CD14-positive monocyte (primary cell): ENCODE measurements at regions not wholly inside any gene's neighbourhood (a gene's known extent, or its start where the extent isn't known, plus 50 kb on each side); places are given as distances from the start of the nearest gene placed in this dataset.

ENCODE experiments used
- DNase-seq, 3 donors: peaks; one replicate each; pipeline ENCODE4 v3.0.0-alpha.2; 2011 to 2022
- H2AFZ ChIP-seq: 2 replicates; pipeline ENCODE4 v1.6.0; 2012; ENCODE audit warnings: mild to moderate bottlenecking, low read depth, low read length, inconsistent platforms; ENCODE audit not compliant: insufficient read depth, poor library complexity, severe bottlenecking
- H3K27ac ChIP-seq, 2 donors: 1 replicate in 1 of 2; 2 replicates in 1 of 2; pipeline ENCODE4 v1.5.1; 2012 to 2013; ENCODE audit warnings: low read length in 2 of 2, control low read depth in 1 of 2, inconsistent platforms in 1 of 2, low read depth in 1 of 2, mild to moderate bottlenecking in 1 of 2
- H3K27me3 ChIP-seq, 2 donors: one replicate each; pipeline versions ENCODE4 v1.6.0 to v1.6.1; 2011 to 2013; ENCODE audit warnings: low read length in 2 of 2; ENCODE audit not compliant: control insufficient read depth in 2 of 2, insufficient read depth in 2 of 2
- H3K36me3 ChIP-seq, 2 donors: replicated peaks in 1 of 2; 1 replicate in 1 of 2; 2 replicates in 1 of 2; pipeline versions ENCODE4 v1.5.1 to v1.6.1; 2012 to 2013; ENCODE audit warnings: low read length in 2 of 2, control low read depth in 1 of 2, inconsistent platforms in 1 of 2, mild to moderate bottlenecking in 1 of 2; ENCODE audit not compliant: insufficient read depth in 2 of 2, control insufficient read depth in 1 of 2
- H3K4me1 ChIP-seq, 2 donors: 1 replicate in 1 of 2; 2 replicates in 1 of 2; pipeline versions ENCODE4 v1.5.1 to v1.6.1; 2012 to 2013; ENCODE audit warnings: low read length in 2 of 2, control low read depth in 1 of 2, inconsistent platforms in 1 of 2, mild to moderate bottlenecking in 1 of 2, moderate library complexity in 1 of 2; ENCODE audit not compliant: insufficient read depth in 2 of 2, control insufficient read depth in 1 of 2
- H3K4me2 ChIP-seq: replicated peaks from 2 replicates; pipeline ENCODE3; 2012; ENCODE audit warnings: low read length, moderate library complexity, mild to moderate bottlenecking; ENCODE audit not compliant: poor library complexity, severe bottlenecking; ENCODE audit errors: extremely low read depth
- H3K4me3 ChIP-seq, 3 experiments: fragments of 200-600 bp in 1 of 3; sonication (generic) in 1 of 3; replicated peaks in 1 of 3; 1 replicate in 2 of 3; 2 replicates in 1 of 3; pipeline ENCODE4 v1.5.1; 2011 to 2013; ENCODE audit warnings: low read length in 3 of 3, mild to moderate bottlenecking in 3 of 3, control low read depth in 2 of 3, low read depth in 2 of 3, inconsistent platforms in 1 of 3, moderate library complexity in 1 of 3
- H3K79me2 ChIP-seq: 2 replicates; pipeline ENCODE4 v1.6.0; 2012; ENCODE audit warnings: mild to moderate bottlenecking, control low read depth, inconsistent platforms, low read length, moderate library complexity; ENCODE audit not compliant: insufficient read depth
- H3K9ac ChIP-seq: 2 replicates; pipeline ENCODE4 v1.6.0; 2017; ENCODE audit warnings: low read length, mild to moderate bottlenecking; ENCODE audit not compliant: insufficient read depth, poor library complexity, severe bottlenecking
- H3K9me3 ChIP-seq, 2 donors: replicated peaks in 1 of 2; 1 replicate in 1 of 2; 2 replicates in 1 of 2; pipeline versions ENCODE4 v1.5.1 to v1.6.1; 2012 to 2013; ENCODE audit warnings: low read length in 2 of 2, control low read depth in 1 of 2; ENCODE audit not compliant: control insufficient read depth in 1 of 2, insufficient read depth in 1 of 2
- H4K20me1 ChIP-seq: 2 replicates; pipeline ENCODE4 v1.6.0; 2012; ENCODE audit warnings: mild to moderate bottlenecking, low read length, control low read depth, moderate library complexity; ENCODE audit not compliant: insufficient read depth
- H3K27ac Mint-ChIP-seq, 7 donors: one replicate each; pipeline ENCODE4 v1.8.0; 2020; ENCODE audit warnings: mild to moderate bottlenecking in 7 of 7, mixed read lengths in 7 of 7, moderate library complexity in 6 of 7, inconsistent platforms in 2 of 7
- H3K27me3 Mint-ChIP-seq, 3 donors: one replicate each; pipeline ENCODE4 v1.8.0; 2021 to 2022; ENCODE audit warnings: low read depth in 3 of 3, mild to moderate bottlenecking in 3 of 3, mixed read lengths in 3 of 3, moderate library complexity in 3 of 3, inconsistent platforms in 1 of 3
- H3K36me3 Mint-ChIP-seq, 2 donors: one replicate each; pipeline ENCODE4 v1.8.0; 2020; ENCODE audit warnings: mixed read lengths in 2 of 2, inconsistent platforms in 1 of 2, mild to moderate bottlenecking in 1 of 2
- H3K4me1 Mint-ChIP-seq: one replicate; pipeline ENCODE4 v1.8.0; 2020; ENCODE audit warnings: mild to moderate bottlenecking, mixed read lengths
- H3K4me3 Mint-ChIP-seq, 2 donors: one replicate each; pipeline ENCODE4 v1.8.0; 2020; ENCODE audit warnings: mild to moderate bottlenecking in 2 of 2, mixed read lengths in 2 of 2, moderate library complexity in 1 of 2
- H3K9me3 Mint-ChIP-seq, 7 donors: one replicate each; pipeline ENCODE4 v1.8.0; 2020 to 2022; ENCODE audit warnings: mixed read lengths in 7 of 7, mild to moderate bottlenecking in 6 of 7, moderate library complexity in 6 of 7, inconsistent platforms in 2 of 7
- WGBS: methylation state at CpG from one replicate; pipeline ENCODE4 v1.1.5; 2013; ENCODE audit warnings: missing lambda C conversion rate; ENCODE audit not compliant: insufficient coverage; 5-methylcytosine and 5-hydroxymethylcytosine counted together
- intact Hi-C, 2 donors: fragments of 100-400 bp; cut with micrococcal nuclease; formaldehyde crosslinking; loops; one replicate each; pipeline versions ENCODE4 v1.15.0 to v1.15.1; 2023
- TF ChIP-seq, protein P1 (sequence below): fragments of 200-600 bp; IDR thresholded peaks from one replicate; pipeline ENCODE4 v1.8.0; 2022; ENCODE audit warnings: antibody characterized with exemption, mild to moderate bottlenecking

GRCh38 chr5:93048858-93049257 is 532.2 kb downstream of the NR2F1-AS1 start:
- TF ChIP-seq, protein P1, sequence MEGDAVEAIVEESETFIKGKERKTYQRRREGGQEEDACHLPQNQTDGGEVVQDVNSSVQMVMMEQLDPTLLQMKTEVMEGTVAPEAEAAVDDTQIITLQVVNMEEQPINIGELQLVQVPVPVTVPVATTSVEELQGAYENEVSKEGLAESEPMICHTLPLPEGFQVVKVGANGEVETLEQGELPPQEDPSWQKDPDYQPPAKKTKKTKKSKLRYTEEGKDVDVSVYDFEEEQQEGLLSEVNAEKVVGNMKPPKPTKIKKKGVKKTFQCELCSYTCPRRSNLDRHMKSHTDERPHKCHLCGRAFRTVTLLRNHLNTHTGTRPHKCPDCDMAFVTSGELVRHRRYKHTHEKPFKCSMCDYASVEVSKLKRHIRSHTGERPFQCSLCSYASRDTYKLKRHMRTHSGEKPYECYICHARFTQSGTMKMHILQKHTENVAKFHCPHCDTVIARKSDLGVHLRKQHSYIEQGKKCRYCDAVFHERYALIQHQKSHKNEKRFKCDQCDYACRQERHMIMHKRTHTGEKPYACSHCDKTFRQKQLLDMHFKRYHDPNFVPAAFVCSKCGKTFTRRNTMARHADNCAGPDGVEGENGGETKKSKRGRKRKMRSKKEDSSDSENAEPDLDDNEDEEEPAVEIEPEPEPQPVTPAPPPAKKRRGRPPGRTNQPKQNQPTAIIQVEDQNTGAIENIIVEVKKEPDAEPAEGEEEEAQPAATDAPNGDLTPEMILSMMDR = no peak
- intact Hi-C loops = no loop called here
- H3K4me3 Mint-ChIP-seq = no peak overlapping the region
- H3K9me3 Mint-ChIP-seq = no peaks in the 10 kb centered on the region
- no peaks in the 10 kb centered on the region for H4K20me1 ChIP-seq
- no peak overlapping the region for H3K4me3 ChIP-seq
- DNase-seq = no peak
- no peaks in the 10 kb centered on the region for H3K36me3 ChIP-seq
- H3K27ac Mint-ChIP-seq = no peak overlapping the region
- H3K27ac ChIP-seq = no peak overlapping the region
- H3K79me2 ChIP-seq = no peaks in the 10 kb centered on the region
- H3K4me1 ChIP-seq = no peaks in the 10 kb centered on the region
- H3K9me3 ChIP-seq = no peaks in the 10 kb centered on the region
- no peaks in the 10 kb centered on the region for H3K27me3 Mint-ChIP-seq
- WGBS = no CpG with 5 or more reads among the region's 2 CpGs
- H3K4me1 Mint-ChIP-seq = no peaks in the 10 kb centered on the region
- H3K36me3 Mint-ChIP-seq = no peaks in the 10 kb centered on the region
- H3K4me2 ChIP-seq = no peak overlapping the region
- H3K9ac ChIP-seq = no peak overlapping the region
- no peaks in the 10 kb centered on the region for H3K27me3 ChIP-seq
- H2AFZ ChIP-seq = no peak overlapping the region

GRCh38 chr5:93044859-93045666 is 536.0 kb downstream of the NR2F1-AS1 start:
- Histone ChIP-seq H3K36me3 (no peaks in the 10 kb centered on the region), H2AFZ (no peak overlapping the region), H3K27ac (no peak overlapping the region), H3K4me2 (no peak overlapping the region), H3K4me1 (no peaks in the 10 kb centered on the region), H3K79me2 (no peaks in the 10 kb centered on the region), H3K27me3 (no peaks in the 10 kb centered on the region), H3K9me3 (no peaks in the 10 kb centered on the region), H3K9ac (no peak overlapping the region), H3K4me3 (no peak overlapping the region), H4K20me1 (no peaks in the 10 kb centered on the region)
- H3K9me3 Mint-ChIP-seq = no peaks in the 10 kb centered on the region
- no CpG with 5 or more reads among the region's 1 CpG for WGBS
- intact Hi-C loops = no loop called here
- H3K36me3 Mint-ChIP-seq = no peaks in the 10 kb centered on the region
- no peak overlapping the region for H3K4me3 Mint-ChIP-seq
- TF ChIP-seq, protein P1 = no peak
- H3K27ac Mint-ChIP-seq = no peak overlapping the region
- DNase-seq = no peak
- no peaks in the 10 kb centered on the region for H3K27me3 Mint-ChIP-seq
- H3K4me1 Mint-ChIP-seq = no peaks in the 10 kb centered on the region
